ENCODE measurements at regions not wholly inside any gene's neighbourhood (a gene's known extent, or its start where the extent isn't known, plus 50 kb on each side); places are given as distances from the start of the nearest gene placed in this dataset.

DNA sequence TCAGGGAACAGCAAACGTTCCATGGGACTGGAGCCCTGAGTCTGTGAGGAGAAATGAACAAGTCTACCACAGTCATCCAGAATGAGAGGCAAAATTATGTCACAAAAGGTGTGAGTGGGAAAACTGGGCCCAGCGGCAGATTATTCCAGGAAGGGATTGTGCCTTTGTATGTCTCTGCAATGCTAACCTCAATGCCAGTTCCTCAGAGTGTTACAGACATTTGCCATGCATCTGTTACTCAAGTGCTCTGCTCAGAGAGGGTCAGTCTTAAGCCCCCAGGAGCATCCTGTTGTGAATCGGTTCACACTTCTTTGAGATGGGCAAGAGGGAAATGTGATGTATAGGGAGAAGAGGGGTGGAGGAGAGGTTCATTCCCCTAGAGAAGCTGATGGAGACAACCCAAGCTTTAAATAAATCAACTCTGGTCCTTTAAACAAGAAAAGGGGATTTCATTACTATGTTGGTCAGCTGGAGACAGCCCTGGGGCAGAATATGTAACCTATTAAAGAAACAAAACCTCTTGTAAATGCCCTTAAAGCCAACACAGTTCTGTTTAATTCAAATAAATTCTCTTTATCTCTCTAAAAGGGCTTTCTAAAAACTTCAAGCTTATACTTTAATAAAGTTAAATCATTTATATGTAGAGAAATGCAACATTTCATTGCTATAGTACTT, 85.9 kb upstream of the GRB10 start:
- no peak for TF ChIP-seq CTCF (IDR thresholded peaks at IDR 0.05; ENCODE audit: low read length)
- TF ChIP-seq EZH2phosphoT487 (IDR thresholded peaks at IDR 0.05; ENCODE audit: low read length), result no peak

Data from MM.1S (cell line).